LHCN-M2 (cell line): ENCODE measurements at regions not wholly inside any gene's neighbourhood (a gene's known extent, or its start where the extent isn't known, plus 50 kb on each side); places are given as distances from the start of the nearest gene placed in this dataset.
A peak's percentile ranks its signal among the peaks of the same experiment; 100 is the strongest.

Source experiments
- DNase-seq: peaks from one replicate; pipeline ENCODE4 v3.0.0-alpha.2; 2012; ENCODE audit warnings: low read depth

GRCh38 chr6:56407883-56408410, 160.6 kb upstream of the COL21A1 start:
- no peak for DNase-seq

GRCh38 chr6:56406276-56407269, 159.2 kb upstream of the COL21A1 start:
- DNase-seq: no peak

DNA sequence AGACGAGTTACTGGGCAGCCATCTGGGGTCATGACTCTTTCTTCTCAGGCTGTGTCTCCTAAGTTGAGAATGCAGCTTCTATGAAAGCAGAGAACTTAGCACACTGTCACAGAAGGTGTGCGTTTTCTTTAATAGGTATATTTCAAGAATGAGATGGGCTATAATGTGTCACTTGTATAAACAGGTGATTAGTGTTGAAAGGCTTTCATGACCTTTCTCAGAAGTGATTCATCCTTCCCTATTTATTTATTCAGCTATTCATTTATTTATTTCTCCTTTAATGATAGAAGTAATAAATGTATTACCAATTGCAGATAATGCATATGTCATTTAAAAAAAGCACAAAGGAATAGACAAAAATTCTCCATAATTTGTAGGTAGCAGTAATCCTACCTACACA, 157.2 kb upstream of the COL21A1 start:
- DNase-seq: no peak

DNA sequence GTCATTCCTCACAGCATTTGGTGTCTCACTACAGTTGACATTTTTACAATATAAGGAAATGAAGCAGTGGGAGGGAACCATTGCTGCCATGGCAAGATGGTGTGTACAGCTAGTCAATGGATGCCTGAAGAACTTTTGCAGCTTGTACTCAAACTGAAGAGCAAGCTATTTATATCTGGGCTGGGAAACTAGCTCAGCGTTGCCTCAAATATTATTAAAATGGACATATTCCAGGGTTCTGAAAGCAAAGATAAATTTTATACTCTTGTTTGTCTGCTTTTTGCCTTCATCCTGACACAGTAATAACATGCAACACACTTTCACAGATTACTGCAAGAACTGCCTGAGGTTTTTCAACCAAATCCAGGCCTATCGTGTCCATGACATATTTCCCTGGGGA, 156.4 kb upstream of the COL21A1 start:
- no peak for DNase-seq

GRCh38 chr6:56401477-56402070, 154.2 kb upstream of the COL21A1 start:
- DNase-seq: no peak

GRCh38 chr6:56400273-56400672, 152.9 kb upstream of the COL21A1 start:
- DNase-seq: no peak

DNA sequence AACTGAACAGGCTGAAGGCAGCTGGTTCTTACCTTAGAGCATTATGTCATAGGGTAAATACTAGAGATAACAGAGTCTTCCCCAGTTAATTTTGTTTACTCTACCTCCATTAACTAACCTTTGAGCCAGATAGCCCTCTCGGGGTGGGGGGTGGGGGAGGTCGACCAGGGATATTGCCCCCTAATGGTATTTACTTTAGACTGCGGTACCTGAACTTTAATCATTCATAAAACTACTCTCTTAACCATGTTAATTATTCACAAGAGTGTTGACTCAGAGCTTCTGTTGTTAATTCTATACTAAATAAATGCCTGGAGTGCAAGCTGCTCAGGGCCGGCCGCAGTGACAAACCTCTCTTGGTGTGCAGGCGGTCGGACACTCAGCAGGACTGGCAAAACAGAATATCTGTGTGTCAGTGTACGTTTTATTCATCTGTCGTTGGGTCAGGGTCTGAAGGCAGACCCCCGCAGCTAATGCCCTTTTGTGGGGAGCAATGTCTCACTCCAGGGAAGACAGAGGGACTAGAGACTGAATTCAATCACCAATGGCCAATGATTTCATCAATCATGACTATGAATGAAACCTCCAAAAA, 152.4 kb upstream of the COL21A1 start:
- DNase-seq: no peak

DNA sequence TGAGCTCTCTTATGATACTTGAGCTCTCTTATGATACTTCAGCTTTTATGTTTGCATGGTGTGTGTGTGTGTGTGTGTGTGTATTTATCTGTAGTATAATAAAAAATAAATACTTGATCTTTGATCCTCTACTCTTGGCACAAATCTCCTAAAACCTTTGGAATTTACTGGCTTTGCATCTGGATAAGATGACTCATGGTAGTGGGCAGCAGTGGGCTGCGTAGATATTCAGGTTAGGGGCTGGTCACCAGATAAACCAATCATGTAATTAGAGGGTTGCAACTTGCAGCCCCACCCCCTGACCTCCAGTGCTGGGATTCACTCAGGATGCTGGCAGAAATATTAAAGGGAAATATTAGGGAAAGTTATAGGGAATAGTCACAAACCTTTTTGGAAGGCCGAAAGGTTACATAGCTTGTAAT, 151.9 kb upstream of the COL21A1 start:
- no peak for DNase-seq

- DNase-seq: no peak
Observed at GRCh38 chr6:56396435-56396834, 149.1 kb upstream of the COL21A1 start.

DNA sequence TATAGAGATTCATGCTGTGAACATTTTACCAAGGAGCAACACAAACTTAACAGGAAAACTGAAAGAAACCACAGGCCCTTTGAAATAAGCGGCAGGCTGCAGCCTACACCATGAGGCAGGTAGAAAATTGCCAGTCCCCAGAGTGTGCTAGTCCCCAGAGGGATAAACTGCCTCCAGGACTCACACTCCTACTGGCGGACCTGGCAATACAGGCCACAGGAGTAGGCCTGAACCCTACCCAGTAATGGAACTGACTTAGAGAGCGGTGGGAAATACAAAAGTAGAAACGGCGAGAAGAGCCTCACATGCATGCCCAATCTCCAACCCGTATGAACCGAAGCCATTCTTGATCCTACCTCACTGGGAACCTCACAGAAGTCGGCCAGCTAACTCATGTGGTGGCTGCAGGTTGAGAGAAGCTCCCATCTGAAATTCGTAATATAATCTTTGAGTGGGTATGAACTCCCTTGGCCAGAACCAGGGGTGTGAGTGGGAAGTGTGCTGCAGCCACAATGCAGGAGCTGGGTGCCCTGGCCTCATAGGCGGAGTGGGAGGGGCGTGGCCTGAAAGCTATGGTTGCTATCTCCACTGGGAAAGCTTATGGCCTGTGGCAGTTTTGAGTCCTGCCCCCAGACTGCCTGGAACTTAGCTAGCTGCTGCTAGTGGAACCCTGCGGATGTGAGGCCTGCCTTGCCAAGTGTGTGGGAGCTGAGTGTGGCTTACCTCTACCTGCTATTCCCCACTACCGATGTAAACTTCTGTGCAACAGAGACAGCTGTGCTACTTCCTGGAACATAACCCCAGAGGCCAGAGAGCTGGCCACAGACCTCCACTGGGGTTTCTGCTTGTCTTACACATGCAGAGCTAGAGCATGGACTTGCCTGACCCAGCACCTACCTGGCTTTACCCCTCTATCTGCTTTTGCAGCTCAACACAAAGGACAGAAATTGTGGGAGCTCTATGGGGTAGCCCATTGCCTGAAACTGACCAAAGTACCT, 146.5 kb upstream of the COL21A1 start:
- DNase-seq: no peak

DNA sequence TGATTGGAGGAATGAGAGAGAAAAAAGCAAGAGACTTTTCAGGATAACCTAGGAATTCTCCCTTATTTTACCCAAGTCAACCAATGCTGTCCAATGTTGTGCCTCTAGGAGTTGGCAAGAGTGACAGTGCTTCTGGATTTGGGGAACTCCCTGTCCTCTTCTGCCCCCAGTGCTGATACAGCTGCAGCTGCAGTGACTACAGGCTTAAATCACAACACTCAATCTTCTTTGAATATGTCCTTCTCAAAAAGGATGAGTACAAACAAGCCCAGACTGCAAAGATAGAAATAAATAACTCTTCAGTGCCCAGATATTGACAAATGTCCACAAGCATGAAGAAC, 141.0 kb upstream of the COL21A1 start:
- no peak for DNase-seq

- DNase-seq: no peak
Observed at GRCh38 chr6:56387621-56388414, 140.4 kb upstream of the COL21A1 start.

- DNase-seq: no peak
Observed at GRCh38 chr6:56386717-56387116, 139.3 kb upstream of the COL21A1 start.

- DNase-seq: no peak
Observed at GRCh38 chr6:56385981-56386593, 138.7 kb upstream of the COL21A1 start.

- no peak for DNase-seq
Observed at GRCh38 chr6:56383160-56383559, 135.8 kb upstream of the COL21A1 start.

DNA sequence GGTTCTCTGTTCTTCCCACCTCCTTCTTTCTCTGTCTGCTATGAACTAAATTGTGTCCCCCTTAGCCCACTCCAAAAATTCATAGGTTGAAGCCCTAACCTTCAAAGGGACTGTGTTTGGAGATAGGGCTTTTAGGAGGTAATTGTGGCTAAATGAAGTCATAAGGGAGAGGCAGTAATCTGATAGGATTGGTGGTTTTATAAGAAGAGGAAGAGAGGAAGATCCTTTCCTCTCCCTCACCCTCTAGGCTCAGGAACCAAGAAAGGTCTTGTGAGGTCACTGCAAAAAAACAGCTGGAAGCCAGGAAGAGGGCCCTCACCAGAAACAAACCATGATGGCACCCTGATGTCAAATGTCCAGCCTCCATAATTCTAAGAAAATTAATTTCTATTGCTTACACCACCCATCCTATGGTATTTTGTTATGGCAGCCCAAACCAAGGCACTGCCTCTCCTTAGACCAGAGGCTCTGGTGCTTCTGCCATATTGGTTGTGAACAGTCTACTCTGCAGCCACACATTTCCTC, 135.1 kb upstream of the COL21A1 start:
- peak; percentile 35 for DNase-seq

GRCh38 chr6:56381801-56382251, 134.4 kb upstream of the COL21A1 start:
- peak; percentile 19 for DNase-seq

DNA sequence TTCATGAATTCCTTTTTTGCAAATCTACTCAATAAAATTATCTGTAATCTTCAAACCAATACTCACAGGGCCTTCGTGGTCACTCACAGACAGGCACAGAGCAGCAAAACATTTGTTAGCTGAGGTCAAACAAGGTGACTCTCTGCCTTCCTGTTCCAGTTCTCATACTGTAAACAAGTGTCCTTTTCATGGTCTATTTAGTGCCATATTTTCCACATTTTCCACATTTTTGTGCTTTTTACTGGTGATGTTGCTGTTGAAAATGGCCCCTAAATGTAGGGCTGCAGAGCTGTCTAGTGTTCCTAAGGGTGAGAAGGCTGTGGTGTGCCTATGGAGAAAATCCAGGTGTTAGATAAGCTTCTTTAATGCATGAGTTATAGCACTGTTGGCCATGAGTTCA, 133.1 kb upstream of the COL21A1 start:
- no peak for DNase-seq

DNA sequence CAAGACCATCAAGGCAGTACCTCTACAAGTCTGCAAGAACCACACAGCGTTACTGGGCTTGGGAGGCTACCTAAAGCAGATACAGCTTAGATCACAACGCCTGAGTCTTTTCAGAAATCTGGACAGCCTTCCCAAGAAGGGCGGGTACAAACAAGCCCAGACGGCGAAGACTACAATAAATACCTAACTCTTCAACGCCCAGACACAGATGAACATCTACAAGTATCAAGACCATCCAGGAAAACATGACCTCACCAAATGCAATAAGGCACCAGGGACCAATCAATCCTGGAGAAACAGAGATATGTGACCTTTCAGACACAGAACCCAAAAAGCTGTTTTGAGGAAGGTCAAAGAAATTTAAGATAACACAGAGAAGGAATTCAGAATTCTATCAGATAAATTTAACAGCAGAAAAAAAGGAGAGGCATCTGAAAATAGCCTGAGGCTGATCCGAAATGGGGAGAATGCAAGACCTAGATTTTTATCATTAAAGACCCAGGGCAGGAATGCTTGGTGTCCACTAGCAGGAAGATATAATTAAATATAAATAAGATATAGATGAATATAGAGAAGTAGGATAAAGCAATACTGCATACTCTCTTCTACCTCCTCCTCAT, 131.7 kb upstream of the COL21A1 start:
- no peak for DNase-seq
